ENCODE measurements at regions not wholly inside any gene's neighbourhood (a gene's known extent, or its start where the extent isn't known, plus 50 kb on each side); places are given as distances from the start of the nearest gene placed in this dataset.

GRCh38 chr16:5922686-5923085 lies 825.1 kb upstream of the EEF2KMT start:
- H3K4me1 Mint-ChIP-seq (ENCODE audit: low read depth, unreplicated experiment) = peaks cover 12% of the 10 kb centered on the region
- BruUV-seq (replicated peaks) = no TSS peak
- no peaks in the 10 kb centered on the region for H3K36me3 Mint-ChIP-seq (ENCODE audit: insufficient read depth, unreplicated experiment)
- no peak overlapping the region for H3K4me3 Mint-ChIP-seq (ENCODE audit: low read depth, unreplicated experiment)
- no peak for TF ChIP-seq CTCF (IDR thresholded peaks at IDR 0.05; ENCODE audit: unreplicated experiment)
- no peaks in the 10 kb centered on the region for H3K27me3 Mint-ChIP-seq (ENCODE audit: unreplicated experiment)
- no peak overlapping the region for H3K27ac Mint-ChIP-seq (ENCODE audit: unreplicated experiment)
- DNase-seq = no peak
- CTCF ChIA-PET = interaction anchor here (0.6 to 0.8 kb wide), 3 partner anchors 27 to 1996 kb away, joined by 3 to 7 read pairs (median 4); no protein-coding TSS in a partner anchor
- intact Hi-C loops (cut with micrococcal nuclease; ENCODE audit: unreplicated experiment) = no loop called here
- H3K9me3 Mint-ChIP-seq (ENCODE audit: low read depth, unreplicated experiment) = peaks cover 2% of the 10 kb centered on the region

GRCh38 chr16:5918567-5919130 lies 821.1 kb upstream of the EEF2KMT start:
- H3K27ac Mint-ChIP-seq (ENCODE audit: unreplicated experiment) = no peak overlapping the region
- H3K4me3 Mint-ChIP-seq (ENCODE audit: low read depth, unreplicated experiment) = no peak overlapping the region
- peaks cover 29% of the 10 kb centered on the region for H3K4me1 Mint-ChIP-seq (ENCODE audit: low read depth, unreplicated experiment)
- H3K27me3 Mint-ChIP-seq (ENCODE audit: unreplicated experiment) = no peaks in the 10 kb centered on the region
- DNase-seq = peak; percentile 58
- no peaks in the 10 kb centered on the region for H3K9me3 Mint-ChIP-seq (ENCODE audit: low read depth, unreplicated experiment)
- BruUV-seq (replicated peaks) = no TSS peak
- no peaks in the 10 kb centered on the region for H3K36me3 Mint-ChIP-seq (ENCODE audit: insufficient read depth, unreplicated experiment)
- CTCF ChIA-PET = interaction anchor here (0.6 to 1.2 kb wide), 4 partner anchors 23 to 180 kb away, joined by 3 to 5 read pairs (median 4); no protein-coding TSS in a partner anchor
- TF ChIP-seq CTCF (IDR thresholded peaks at IDR 0.05; ENCODE audit: unreplicated experiment) = peak; percentile 41
- intact Hi-C loops (cut with micrococcal nuclease; ENCODE audit: unreplicated experiment) = no loop called here

- BruUV-seq (replicated peaks) = no TSS peak
- intact Hi-C loops (cut with micrococcal nuclease; ENCODE audit: unreplicated experiment) = loop anchor here (2.0 kb wide), 1 partner anchor 21 kb away; no protein-coding TSS in a partner anchor
- Mint-ChIP-seq H3K4me1 (ENCODE audit: low read depth, unreplicated experiment) (peaks cover 29% of the 10 kb centered on the region), H3K36me3 (ENCODE audit: insufficient read depth, unreplicated experiment) (no peaks in the 10 kb centered on the region), H3K27ac (ENCODE audit: unreplicated experiment) (no peak overlapping the region), H3K4me3 (ENCODE audit: low read depth, unreplicated experiment) (no peak overlapping the region), H3K9me3 (ENCODE audit: low read depth, unreplicated experiment) (no peaks in the 10 kb centered on the region), H3K27me3 (ENCODE audit: unreplicated experiment) (no peaks in the 10 kb centered on the region)
- CTCF ChIA-PET = interaction anchor here (1.1 kb wide), 1 partner anchor 11 kb away, joined by 9 read pairs; no protein-coding TSS in a partner anchor
- DNase-seq = no peak
- no peak for TF ChIP-seq CTCF (IDR thresholded peaks at IDR 0.05; ENCODE audit: unreplicated experiment)
Measured at GRCh38 chr16:5917436-5918195, 820.0 kb upstream of the EEF2KMT start.

- Mint-ChIP-seq H3K4me1 (ENCODE audit: low read depth, unreplicated experiment) (peaks cover 29% of the 10 kb centered on the region), H3K36me3 (ENCODE audit: insufficient read depth, unreplicated experiment) (no peaks in the 10 kb centered on the region), H3K27ac (ENCODE audit: unreplicated experiment) (no peak overlapping the region), H3K27me3 (ENCODE audit: unreplicated experiment) (no peaks in the 10 kb centered on the region), H3K4me3 (ENCODE audit: low read depth, unreplicated experiment) (no peak overlapping the region), H3K9me3 (ENCODE audit: low read depth, unreplicated experiment) (no peaks in the 10 kb centered on the region)
- no TSS peak for BruUV-seq (replicated peaks)
- no peak for TF ChIP-seq CTCF (IDR thresholded peaks at IDR 0.05; ENCODE audit: unreplicated experiment)
- CTCF ChIA-PET = interaction anchor here (1.1 kb wide), 1 partner anchor 10 kb away, joined by 9 read pairs; no protein-coding TSS in a partner anchor
- DNase-seq = peak; percentile 21
- intact Hi-C loops (cut with micrococcal nuclease; ENCODE audit: unreplicated experiment) = loop anchor here (2.0 kb wide), 1 partner anchor 20 kb away; no protein-coding TSS in a partner anchor
Measured at GRCh38 chr16:5916711-5917191, 819.2 kb upstream of the EEF2KMT start.

All from Calu3 (cell line).